GM12878 (cell line): ENCODE measurements at regions not wholly inside any gene's neighbourhood (a gene's known extent, or its start where the extent isn't known, plus 50 kb on each side); places are given as distances from the start of the nearest gene placed in this dataset.

Experiments used
- DPF2 ChIP-seq: fragments of 450-650 bp; IDR thresholded peaks from 2 replicates; pipeline ENCODE4 v1.6.1; 2017; ENCODE audit warnings: mild to moderate bottlenecking
- RELA ChIP-seq: fragments of 450-650 bp; IDR thresholded peaks from 2 replicates; pipeline ENCODE4 v1.8.0; 2014; ENCODE audit warnings: borderline replicate concordance; ENCODE audit not compliant: partially characterized antibody
- RUNX3 ChIP-seq: IDR thresholded peaks from 2 replicates; pipeline ENCODE4 v1.6.1; 2012; ENCODE audit warnings: low read length, inconsistent platforms
- STAT1 ChIP-seq: fragments of 450-650 bp; conservative IDR thresholded peaks from 2 replicates; pipeline ENCODE4 v1.6.1; 2014; ENCODE audit warnings: antibody characterized with exemption, mild to moderate bottlenecking
- TAF1 ChIP-seq: IDR thresholded peaks from 2 replicates; pipeline ENCODE4 v1.6.1; 2011; ENCODE audit warnings: mild to moderate bottlenecking, low read depth, low read length, borderline replicate concordance
- TF ChIP-seq, protein P1 (sequence below): fragments of 450-650 bp; IDR thresholded peaks from 2 replicates; pipeline ENCODE4 v1.6.1; 2018; ENCODE audit warnings: mild to moderate bottlenecking, low read depth, moderate library complexity; ENCODE audit not compliant: partially characterized antibody
- TF ChIP-seq, protein P2 (sequence below): fragments of 450-650 bp; IDR thresholded peaks from 2 replicates; pipeline ENCODE4 v1.6.1; 2017; ENCODE audit warnings: low read depth, mild to moderate bottlenecking, moderate library complexity
- TF ChIP-seq, protein P3 (sequence below): IDR thresholded peaks from 2 replicates; pipeline ENCODE4 v1.6.1; 2012; ENCODE audit warnings: low read depth, low read length, improper control_type of control experiment
- TF ChIP-seq, protein P4 (sequence below), 3 experiments: IDR thresholded peaks in 2 of 3; conservative IDR thresholded peaks in 1 of 3; 2 replicates each; pipeline ENCODE4 v1.5.1; 2011; ENCODE audit warnings: low read depth in 3 of 3, low read length in 3 of 3, mild to moderate bottlenecking in 3 of 3, control low read depth in 2 of 3, moderate library complexity in 2 of 3, inconsistent platforms in 1 of 3, mixed read lengths in 1 of 3; ENCODE audit not compliant: control insufficient read depth in 2 of 3, insufficient read depth in 1 of 3; ENCODE audit errors: extremely low read depth in 1 of 3
- TF ChIP-seq, protein P5 (sequence below): fragments of 150-350 bp; IDR thresholded peaks from 2 replicates; pipeline ENCODE4 v1.6.1; 2014; ENCODE audit warnings: mild to moderate bottlenecking, low read depth, low read length

DNA sequence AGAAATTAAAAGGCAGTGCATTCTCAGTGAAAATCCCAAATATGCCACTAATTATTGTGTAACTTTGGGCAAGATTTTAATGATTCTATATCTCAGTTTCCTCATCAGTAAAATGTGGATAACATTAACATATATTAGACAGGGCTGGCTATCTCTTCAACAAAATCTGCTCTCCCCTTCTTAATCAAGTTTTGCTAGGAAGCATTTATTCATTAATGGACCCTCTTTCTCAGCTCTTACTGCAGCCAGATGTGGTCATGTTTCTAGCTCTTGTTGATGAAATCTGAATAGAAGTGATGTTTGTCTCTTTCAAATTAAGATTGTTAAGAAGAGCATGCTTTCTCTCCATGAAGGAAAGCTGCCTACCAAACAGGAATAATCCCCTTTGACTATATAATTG is 84.4 kb upstream of the PPFIA2 start (continued):
- TF ChIP-seq, protein P1, sequence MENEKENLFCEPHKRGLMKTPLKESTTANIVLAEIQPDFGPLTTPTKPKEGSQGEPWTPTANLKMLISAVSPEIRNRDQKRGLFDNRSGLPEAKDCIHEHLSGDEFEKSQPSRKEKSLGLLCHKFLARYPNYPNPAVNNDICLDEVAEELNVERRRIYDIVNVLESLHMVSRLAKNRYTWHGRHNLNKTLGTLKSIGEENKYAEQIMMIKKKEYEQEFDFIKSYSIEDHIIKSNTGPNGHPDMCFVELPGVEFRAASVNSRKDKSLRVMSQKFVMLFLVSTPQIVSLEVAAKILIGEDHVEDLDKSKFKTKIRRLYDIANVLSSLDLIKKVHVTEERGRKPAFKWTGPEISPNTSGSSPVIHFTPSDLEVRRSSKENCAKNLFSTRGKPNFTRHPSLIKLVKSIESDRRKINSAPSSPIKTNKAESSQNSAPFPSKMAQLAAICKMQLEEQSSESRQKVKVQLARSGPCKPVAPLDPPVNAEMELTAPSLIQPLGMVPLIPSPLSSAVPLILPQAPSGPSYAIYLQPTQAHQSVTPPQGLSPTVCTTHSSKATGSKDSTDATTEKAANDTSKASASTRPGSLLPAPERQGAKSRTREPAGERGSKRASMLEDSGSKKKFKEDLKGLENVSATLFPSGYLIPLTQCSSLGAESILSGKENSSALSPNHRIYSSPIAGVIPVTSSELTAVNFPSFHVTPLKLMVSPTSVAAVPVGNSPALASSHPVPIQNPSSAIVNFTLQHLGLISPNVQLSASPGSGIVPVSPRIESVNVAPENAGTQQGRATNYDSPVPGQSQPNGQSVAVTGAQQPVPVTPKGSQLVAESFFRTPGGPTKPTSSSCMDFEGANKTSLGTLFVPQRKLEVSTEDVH = no peak
- TF ChIP-seq TAF1 (no peak), STAT1 (no peak), RELA (no peak), DPF2 (no peak), RUNX3 (no peak)
- TF ChIP-seq, protein P2, sequence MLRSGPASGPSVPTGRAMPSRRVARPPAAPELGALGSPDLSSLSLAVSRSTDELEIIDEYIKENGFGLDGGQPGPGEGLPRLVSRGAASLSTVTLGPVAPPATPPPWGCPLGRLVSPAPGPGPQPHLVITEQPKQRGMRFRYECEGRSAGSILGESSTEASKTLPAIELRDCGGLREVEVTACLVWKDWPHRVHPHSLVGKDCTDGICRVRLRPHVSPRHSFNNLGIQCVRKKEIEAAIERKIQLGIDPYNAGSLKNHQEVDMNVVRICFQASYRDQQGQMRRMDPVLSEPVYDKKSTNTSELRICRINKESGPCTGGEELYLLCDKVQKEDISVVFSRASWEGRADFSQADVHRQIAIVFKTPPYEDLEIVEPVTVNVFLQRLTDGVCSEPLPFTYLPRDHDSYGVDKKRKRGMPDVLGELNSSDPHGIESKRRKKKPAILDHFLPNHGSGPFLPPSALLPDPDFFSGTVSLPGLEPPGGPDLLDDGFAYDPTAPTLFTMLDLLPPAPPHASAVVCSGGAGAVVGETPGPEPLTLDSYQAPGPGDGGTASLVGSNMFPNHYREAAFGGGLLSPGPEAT = no peak
- TF ChIP-seq, protein P3, sequence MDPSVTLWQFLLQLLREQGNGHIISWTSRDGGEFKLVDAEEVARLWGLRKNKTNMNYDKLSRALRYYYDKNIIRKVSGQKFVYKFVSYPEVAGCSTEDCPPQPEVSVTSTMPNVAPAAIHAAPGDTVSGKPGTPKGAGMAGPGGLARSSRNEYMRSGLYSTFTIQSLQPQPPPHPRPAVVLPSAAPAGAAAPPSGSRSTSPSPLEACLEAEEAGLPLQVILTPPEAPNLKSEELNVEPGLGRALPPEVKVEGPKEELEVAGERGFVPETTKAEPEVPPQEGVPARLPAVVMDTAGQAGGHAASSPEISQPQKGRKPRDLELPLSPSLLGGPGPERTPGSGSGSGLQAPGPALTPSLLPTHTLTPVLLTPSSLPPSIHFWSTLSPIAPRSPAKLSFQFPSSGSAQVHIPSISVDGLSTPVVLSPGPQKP = no peak
- TF ChIP-seq, protein P4, sequence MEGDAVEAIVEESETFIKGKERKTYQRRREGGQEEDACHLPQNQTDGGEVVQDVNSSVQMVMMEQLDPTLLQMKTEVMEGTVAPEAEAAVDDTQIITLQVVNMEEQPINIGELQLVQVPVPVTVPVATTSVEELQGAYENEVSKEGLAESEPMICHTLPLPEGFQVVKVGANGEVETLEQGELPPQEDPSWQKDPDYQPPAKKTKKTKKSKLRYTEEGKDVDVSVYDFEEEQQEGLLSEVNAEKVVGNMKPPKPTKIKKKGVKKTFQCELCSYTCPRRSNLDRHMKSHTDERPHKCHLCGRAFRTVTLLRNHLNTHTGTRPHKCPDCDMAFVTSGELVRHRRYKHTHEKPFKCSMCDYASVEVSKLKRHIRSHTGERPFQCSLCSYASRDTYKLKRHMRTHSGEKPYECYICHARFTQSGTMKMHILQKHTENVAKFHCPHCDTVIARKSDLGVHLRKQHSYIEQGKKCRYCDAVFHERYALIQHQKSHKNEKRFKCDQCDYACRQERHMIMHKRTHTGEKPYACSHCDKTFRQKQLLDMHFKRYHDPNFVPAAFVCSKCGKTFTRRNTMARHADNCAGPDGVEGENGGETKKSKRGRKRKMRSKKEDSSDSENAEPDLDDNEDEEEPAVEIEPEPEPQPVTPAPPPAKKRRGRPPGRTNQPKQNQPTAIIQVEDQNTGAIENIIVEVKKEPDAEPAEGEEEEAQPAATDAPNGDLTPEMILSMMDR (IDR thresholded peaks at IDR 0.05 in 2 of 3, conservative IDR thresholded peaks at IDR 0.05 in 1 of 3; ENCODE audit: control insufficient read depth in 2 of 3, extremely low read depth in 1 of 3, insufficient read depth in 1 of 3, low read depth in 3 of 3, low read length in 3 of 3) = no peak
- TF ChIP-seq, protein P5, sequence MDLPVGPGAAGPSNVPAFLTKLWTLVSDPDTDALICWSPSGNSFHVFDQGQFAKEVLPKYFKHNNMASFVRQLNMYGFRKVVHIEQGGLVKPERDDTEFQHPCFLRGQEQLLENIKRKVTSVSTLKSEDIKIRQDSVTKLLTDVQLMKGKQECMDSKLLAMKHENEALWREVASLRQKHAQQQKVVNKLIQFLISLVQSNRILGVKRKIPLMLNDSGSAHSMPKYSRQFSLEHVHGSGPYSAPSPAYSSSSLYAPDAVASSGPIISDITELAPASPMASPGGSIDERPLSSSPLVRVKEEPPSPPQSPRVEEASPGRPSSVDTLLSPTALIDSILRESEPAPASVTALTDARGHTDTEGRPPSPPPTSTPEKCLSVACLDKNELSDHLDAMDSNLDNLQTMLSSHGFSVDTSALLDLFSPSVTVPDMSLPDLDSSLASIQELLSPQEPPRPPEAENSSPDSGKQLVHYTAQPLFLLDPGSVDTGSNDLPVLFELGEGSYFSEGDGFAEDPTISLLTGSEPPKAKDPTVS = no peak
